ENCODE measurements at regions not wholly inside any gene's neighbourhood (a gene's known extent, or its start where the extent isn't known, plus 50 kb on each side); places are given as distances from the start of the nearest gene placed in this dataset.

DNA sequence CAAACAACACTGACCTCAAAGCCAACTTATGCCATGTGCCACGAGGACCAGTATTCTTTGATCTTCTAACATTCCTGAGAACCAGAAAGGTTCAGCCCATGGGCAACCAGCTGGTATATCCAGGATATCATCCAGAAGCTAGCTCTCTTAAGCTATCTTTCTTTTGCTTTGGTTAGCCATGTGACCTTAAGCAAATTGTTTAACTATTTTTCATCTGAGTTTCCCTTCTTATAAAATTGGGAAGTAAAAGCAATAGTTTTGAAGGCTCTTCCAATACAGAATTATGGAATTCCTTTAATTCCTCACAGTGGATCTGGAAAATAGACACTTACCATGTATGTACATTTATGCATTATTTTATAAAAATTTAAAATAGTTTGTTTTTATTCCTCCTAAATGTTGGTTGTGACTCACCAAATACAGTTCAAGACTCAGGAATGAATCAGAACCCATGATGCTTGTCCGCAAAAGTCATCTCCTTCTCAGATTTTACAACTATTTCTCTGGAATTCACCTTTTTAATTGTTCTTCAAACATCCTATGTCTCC lies 435.7 kb downstream of the ZEB2 start:
- peak overlapping the region; percentile 77 for H3K9ac ChIP-seq (ENCODE audit: low read depth, low read length)
- peak overlapping the region; percentile 57 for H3K4me2 ChIP-seq (ENCODE audit: low read length)
- peak overlapping the region; percentile 11 for H3K4me3 ChIP-seq (ENCODE audit: low read length)
- H3K4me1 ChIP-seq (ENCODE audit: control insufficient read depth, insufficient read depth, low read length), result peaks cover 68% of the 10 kb centered on the region
- H3K9me3 ChIP-seq (replicated peaks; ENCODE audit: low read length), result no peaks in the 10 kb centered on the region
- no peaks in the 10 kb centered on the region for H3K36me3 ChIP-seq (ENCODE audit: insufficient read depth, low read length)
- H3K27me3 ChIP-seq (ENCODE audit: control insufficient read depth, insufficient read depth, low read length), result no peaks in the 10 kb centered on the region

DNA sequence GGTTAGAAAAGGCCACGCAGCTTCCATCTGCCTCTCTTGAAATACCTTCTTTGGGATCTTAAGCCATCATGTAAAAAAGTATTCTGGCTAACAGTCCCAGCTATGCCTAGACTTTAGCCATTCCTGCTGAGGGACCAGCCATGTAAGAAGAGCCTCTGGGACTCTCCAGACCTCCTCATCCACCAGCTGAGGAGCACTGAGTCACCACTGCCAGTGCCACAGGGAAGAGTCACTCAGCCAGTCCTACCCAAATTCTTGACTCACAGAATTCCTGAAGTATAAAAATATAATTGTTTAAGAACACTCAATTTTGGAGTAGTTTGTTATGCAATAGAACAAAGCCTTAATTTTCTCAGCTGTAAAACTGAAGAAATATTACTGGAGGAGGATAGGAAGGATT lies 436.7 kb downstream of the ZEB2 start:
- H3K4me1 ChIP-seq (ENCODE audit: control insufficient read depth, insufficient read depth, low read length), result peaks cover 75% of the 10 kb centered on the region
- no peaks in the 10 kb centered on the region for H3K36me3 ChIP-seq (ENCODE audit: insufficient read depth, low read length)
- peak overlapping the region; percentile 38 for H3K4me3 ChIP-seq (ENCODE audit: low read length)
- no peaks in the 10 kb centered on the region for H3K9me3 ChIP-seq (replicated peaks; ENCODE audit: low read length)
- H3K9ac ChIP-seq (ENCODE audit: low read depth, low read length), result peak overlapping the region; percentile 77
- H3K27me3 ChIP-seq (ENCODE audit: control insufficient read depth, insufficient read depth, low read length), result no peaks in the 10 kb centered on the region
- peak overlapping the region; percentile 57 for H3K4me2 ChIP-seq (ENCODE audit: low read length)

DNA sequence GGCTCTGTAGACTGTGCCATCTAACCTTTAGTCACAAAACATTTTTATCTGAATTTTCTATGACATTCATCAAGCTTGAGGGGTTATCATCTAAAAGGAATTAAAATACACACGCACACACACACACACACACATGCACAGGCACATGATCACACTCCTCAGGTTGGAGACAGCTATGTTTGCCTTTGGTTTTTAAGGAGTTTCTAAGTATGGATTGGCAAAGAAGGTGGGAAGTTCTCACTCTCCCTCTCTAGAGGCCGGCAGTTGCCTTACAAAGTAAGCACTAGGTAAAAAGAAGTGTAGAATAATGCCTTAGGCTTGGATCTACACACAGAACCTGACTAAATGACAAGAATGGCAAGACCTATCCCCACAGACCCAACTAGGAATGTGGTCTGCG lies 437.1 kb downstream of the ZEB2 start:
- peak overlapping the region; percentile 64 for H3K9ac ChIP-seq (ENCODE audit: low read depth, low read length)
- H3K4me3 ChIP-seq (ENCODE audit: low read length), result peak overlapping the region; percentile 33
- H3K36me3 ChIP-seq (ENCODE audit: insufficient read depth, low read length), result no peaks in the 10 kb centered on the region
- H3K4me1 ChIP-seq (ENCODE audit: control insufficient read depth, insufficient read depth, low read length), result peaks cover 75% of the 10 kb centered on the region
- no peaks in the 10 kb centered on the region for H3K9me3 ChIP-seq (replicated peaks; ENCODE audit: low read length)
- H3K4me2 ChIP-seq (ENCODE audit: low read length), result no peak overlapping the region
- no peaks in the 10 kb centered on the region for H3K27me3 ChIP-seq (ENCODE audit: control insufficient read depth, insufficient read depth, low read length)

DNA sequence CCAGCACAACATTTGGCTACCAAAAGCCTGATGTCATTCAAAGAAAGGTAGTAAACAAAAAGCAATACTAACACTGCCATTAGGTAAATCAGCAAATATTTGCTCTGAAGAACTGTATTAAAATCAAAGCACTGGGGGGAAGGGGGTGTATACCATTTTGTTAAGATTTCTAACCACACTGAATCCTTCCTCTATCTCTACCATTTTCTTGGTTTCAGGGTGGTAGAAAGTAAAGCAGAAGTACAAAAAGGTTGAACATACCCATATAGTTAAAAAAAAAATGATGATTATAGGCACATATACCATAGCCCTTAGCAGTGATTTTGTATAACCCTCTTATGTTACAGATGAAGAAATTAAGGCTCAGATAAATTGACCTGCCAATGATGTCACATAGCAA lies 437.6 kb downstream of the ZEB2 start:
- Histone ChIP-seq H3K36me3 (ENCODE audit: insufficient read depth, low read length) (no peaks in the 10 kb centered on the region), H3K27me3 (ENCODE audit: control insufficient read depth, insufficient read depth, low read length) (no peaks in the 10 kb centered on the region), H3K4me1 (ENCODE audit: control insufficient read depth, insufficient read depth, low read length) (peaks cover 71% of the 10 kb centered on the region), H3K9me3 (replicated peaks; ENCODE audit: low read length) (no peaks in the 10 kb centered on the region), H3K4me2 (ENCODE audit: low read length) (no peak overlapping the region), H3K4me3 (ENCODE audit: low read length) (no peak overlapping the region), H3K9ac (ENCODE audit: low read depth, low read length) (peak overlapping the region; percentile 64)

DNA sequence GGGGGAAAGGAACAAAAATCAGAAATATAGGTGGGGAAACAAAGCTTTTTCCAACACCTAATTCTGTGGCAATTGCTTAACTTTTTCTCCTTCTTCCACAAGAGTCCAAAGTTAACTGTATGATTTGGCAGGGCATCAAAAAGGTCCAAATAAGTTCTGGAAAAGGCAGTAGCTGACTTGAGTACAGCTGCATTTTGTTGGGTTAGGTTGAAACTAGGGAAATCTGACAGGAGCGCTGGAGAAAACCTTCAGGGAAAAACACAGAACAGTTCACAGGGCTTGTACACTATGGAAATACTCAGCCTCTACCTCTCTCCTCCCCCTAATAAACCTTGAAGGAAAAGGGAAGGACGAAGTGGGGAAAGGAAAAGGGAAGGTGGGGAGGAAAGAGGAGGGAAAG lies 438.6 kb downstream of the ZEB2 start:
- Histone ChIP-seq H3K9me3 (replicated peaks; ENCODE audit: low read length) (no peaks in the 10 kb centered on the region), H3K4me1 (ENCODE audit: control insufficient read depth, insufficient read depth, low read length) (peaks cover 62% of the 10 kb centered on the region), H3K9ac (ENCODE audit: low read depth, low read length) (no peak overlapping the region), H3K4me3 (ENCODE audit: low read length) (no peak overlapping the region), H3K27me3 (ENCODE audit: control insufficient read depth, insufficient read depth, low read length) (no peaks in the 10 kb centered on the region), H3K36me3 (ENCODE audit: insufficient read depth, low read length) (no peaks in the 10 kb centered on the region), H3K4me2 (ENCODE audit: low read length) (no peak overlapping the region)

DNA sequence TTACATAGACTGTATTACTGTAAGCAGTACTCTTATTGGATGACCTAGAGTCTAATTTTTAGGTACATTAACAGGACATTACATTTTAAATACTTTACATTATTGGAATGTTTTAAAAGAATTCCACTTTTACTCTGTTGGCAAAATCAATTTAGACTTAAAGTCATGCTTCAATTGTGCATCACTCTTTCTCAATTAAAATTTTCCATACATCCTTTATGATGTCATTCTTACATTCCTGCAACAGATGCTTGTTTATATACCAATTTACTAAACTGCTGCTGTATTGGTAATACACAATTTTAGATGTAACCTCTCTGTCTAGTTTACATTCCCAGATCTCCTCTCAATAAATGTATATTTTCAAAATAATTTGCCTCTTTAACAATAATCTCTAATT lies 440.1 kb downstream of the ZEB2 start:
- Histone ChIP-seq H3K9ac (ENCODE audit: low read depth, low read length) (no peak overlapping the region), H3K9me3 (replicated peaks; ENCODE audit: low read length) (no peaks in the 10 kb centered on the region), H3K27me3 (ENCODE audit: control insufficient read depth, insufficient read depth, low read length) (no peaks in the 10 kb centered on the region), H3K4me2 (ENCODE audit: low read length) (no peak overlapping the region), H3K36me3 (ENCODE audit: insufficient read depth, low read length) (no peaks in the 10 kb centered on the region), H3K4me3 (ENCODE audit: low read length) (no peak overlapping the region), H3K4me1 (ENCODE audit: control insufficient read depth, insufficient read depth, low read length) (peaks cover 48% of the 10 kb centered on the region)

DNA sequence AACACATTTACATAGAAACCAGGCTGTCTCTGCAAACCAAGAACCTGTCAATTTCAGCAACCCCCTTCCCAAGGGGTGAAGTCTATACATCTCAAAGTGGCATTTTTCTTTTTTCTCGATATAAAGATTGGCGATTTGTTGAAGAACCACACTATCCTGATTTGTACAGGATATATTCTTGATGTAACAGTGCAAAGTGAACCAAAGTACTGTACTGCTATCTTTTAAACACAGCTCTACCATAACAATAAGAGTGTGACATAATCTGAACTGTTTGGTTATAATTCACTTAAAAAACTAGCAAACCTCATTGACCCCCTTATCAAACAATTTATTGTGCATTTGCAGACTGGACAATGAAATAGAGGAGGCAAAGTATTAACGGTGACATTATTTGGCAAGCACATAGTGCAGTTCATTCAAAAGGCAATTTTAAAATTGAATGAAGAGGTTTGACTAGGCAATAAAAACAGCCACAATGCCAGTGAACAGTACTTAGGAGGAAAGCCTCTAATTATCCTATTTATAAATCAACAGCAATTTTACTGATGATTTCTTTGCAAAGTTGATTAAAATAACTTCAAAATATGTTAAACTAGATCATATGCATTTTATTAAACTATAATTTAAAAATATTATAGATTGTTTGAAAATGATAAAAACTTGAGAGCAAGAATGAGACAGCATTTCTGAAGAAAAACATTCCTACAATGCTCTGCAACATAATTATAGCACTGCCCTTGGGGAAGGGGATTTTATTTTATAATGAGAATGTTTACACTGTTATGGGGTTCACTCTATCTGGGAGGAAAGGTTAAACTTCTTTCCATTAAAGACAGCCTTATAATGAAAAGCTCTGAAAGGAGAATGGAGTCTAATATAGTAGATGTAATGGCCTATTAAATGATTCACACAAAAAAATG lies 440.9 kb downstream of the ZEB2 start:
- H3K4me3 ChIP-seq (ENCODE audit: low read length), result no peak overlapping the region
- H3K36me3 ChIP-seq (ENCODE audit: insufficient read depth, low read length), result no peaks in the 10 kb centered on the region
- H3K4me1 ChIP-seq (ENCODE audit: control insufficient read depth, insufficient read depth, low read length), result peaks cover 41% of the 10 kb centered on the region
- no peak overlapping the region for H3K9ac ChIP-seq (ENCODE audit: low read depth, low read length)
- H3K9me3 ChIP-seq (replicated peaks; ENCODE audit: low read length), result no peaks in the 10 kb centered on the region
- H3K4me2 ChIP-seq (ENCODE audit: low read length), result no peak overlapping the region
- no peaks in the 10 kb centered on the region for H3K27me3 ChIP-seq (ENCODE audit: control insufficient read depth, insufficient read depth, low read length)

DNA sequence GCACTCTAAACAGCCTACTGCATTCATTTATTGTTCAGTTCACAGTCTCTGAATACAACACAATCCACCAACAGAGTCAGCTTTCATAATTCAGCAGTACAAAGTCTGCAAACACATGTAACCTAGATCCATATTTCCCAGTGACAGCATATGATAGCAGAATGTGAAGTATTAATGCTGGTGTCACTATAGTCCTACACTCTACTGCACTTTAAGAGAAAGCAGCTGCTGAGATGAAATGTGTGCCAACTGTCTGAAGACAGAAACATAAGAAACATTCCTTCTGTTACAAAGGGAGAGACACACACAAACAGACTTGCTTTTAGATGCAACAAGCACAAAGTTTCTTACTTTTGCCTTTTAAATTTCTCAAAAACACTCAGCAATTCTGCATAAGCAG lies 441.8 kb downstream of the ZEB2 start:
- H3K36me3 ChIP-seq (ENCODE audit: insufficient read depth, low read length), result no peaks in the 10 kb centered on the region
- H3K4me1 ChIP-seq (ENCODE audit: control insufficient read depth, insufficient read depth, low read length), result peaks cover 32% of the 10 kb centered on the region
- no peaks in the 10 kb centered on the region for H3K9me3 ChIP-seq (replicated peaks; ENCODE audit: low read length)
- H3K4me3 ChIP-seq (ENCODE audit: low read length), result no peak overlapping the region
- no peak overlapping the region for H3K9ac ChIP-seq (ENCODE audit: low read depth, low read length)
- H3K4me2 ChIP-seq (ENCODE audit: low read length), result no peak overlapping the region
- H3K27me3 ChIP-seq (ENCODE audit: control insufficient read depth, insufficient read depth, low read length), result no peaks in the 10 kb centered on the region

DNA sequence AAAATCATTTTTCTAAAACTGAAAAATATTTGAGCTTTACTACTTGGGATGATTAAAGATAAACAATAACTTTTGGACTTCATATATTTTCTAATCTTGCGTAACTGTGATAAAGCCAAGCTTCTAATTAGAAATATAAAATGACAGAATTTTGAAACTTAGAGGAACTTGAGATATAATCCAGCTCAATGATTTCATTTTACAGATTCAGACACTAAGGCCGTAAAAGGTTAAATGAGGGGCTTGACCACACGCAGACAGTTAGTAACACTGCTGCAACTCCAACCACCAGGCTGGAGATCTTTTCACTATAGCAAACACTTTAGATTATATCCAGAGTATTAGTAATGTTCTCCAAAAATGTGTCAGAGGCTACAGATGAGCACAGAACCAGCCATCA lies 445.5 kb downstream of the ZEB2 start:
- Histone ChIP-seq H3K4me2 (ENCODE audit: low read length) (no peak overlapping the region), H3K4me3 (ENCODE audit: low read length) (no peak overlapping the region), H3K9ac (ENCODE audit: low read depth, low read length) (no peak overlapping the region), H3K36me3 (ENCODE audit: insufficient read depth, low read length) (no peaks in the 10 kb centered on the region), H3K27me3 (ENCODE audit: control insufficient read depth, insufficient read depth, low read length) (no peaks in the 10 kb centered on the region), H3K9me3 (replicated peaks; ENCODE audit: low read length) (no peaks in the 10 kb centered on the region), H3K4me1 (ENCODE audit: control insufficient read depth, insufficient read depth, low read length) (peaks cover 21% of the 10 kb centered on the region)

DNA sequence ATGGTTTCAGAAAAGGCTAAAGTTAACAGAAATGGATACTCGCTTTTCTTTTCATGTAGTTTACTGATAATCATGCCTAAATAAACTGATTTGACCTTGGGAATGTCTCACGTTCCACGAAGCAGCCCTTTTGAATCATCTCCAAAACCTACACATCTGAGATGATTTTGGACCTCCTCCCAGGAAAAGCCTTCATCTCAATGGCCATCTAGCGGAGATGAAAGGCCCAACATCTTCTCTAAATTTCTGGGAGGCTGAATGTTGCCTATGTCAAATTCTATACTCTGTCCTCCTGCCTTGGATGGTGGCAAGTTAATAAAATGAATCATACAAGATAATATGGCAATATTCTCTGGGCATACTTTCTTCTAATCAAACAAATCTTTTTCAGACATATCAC lies 448.5 kb downstream of the ZEB2 start:
- Histone ChIP-seq H3K4me1 (ENCODE audit: control insufficient read depth, insufficient read depth, low read length) (peaks cover 3% of the 10 kb centered on the region), H3K9me3 (replicated peaks; ENCODE audit: low read length) (no peaks in the 10 kb centered on the region), H3K4me2 (ENCODE audit: low read length) (no peak overlapping the region), H3K27me3 (ENCODE audit: control insufficient read depth, insufficient read depth, low read length) (no peaks in the 10 kb centered on the region), H3K4me3 (ENCODE audit: low read length) (no peak overlapping the region), H3K9ac (ENCODE audit: low read depth, low read length) (no peak overlapping the region), H3K36me3 (ENCODE audit: insufficient read depth, low read length) (no peaks in the 10 kb centered on the region)

DNA sequence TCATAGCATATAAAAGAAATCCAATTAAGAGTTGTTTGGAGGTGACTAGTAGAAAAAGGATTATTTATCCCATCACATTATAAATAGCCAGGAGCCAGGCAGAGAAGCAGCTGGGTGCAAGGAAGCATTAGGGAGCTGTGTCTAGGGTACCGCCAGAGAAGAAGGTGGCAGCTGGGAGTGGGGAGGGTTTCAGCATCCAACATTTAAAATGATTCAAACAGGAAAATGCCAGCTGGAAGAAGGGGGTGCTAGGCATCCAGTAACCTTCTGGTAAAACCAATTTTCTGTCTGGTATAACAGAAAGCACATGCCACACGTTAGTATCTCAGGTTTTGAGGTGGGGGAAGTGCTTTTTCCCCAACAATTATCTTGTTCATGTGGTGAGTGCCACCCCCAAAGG lies 452.4 kb downstream of the ZEB2 start:
- H3K9me3 ChIP-seq (replicated peaks; ENCODE audit: low read length), result no peaks in the 10 kb centered on the region
- H3K36me3 ChIP-seq (ENCODE audit: insufficient read depth, low read length), result no peaks in the 10 kb centered on the region
- no peak overlapping the region for H3K4me3 ChIP-seq (ENCODE audit: low read length)
- peaks cover 3% of the 10 kb centered on the region for H3K4me1 ChIP-seq (ENCODE audit: control insufficient read depth, insufficient read depth, low read length)
- no peaks in the 10 kb centered on the region for H3K27me3 ChIP-seq (ENCODE audit: control insufficient read depth, insufficient read depth, low read length)
- no peak overlapping the region for H3K4me2 ChIP-seq (ENCODE audit: low read length)
- H3K9ac ChIP-seq (ENCODE audit: low read depth, low read length), result no peak overlapping the region

DNA sequence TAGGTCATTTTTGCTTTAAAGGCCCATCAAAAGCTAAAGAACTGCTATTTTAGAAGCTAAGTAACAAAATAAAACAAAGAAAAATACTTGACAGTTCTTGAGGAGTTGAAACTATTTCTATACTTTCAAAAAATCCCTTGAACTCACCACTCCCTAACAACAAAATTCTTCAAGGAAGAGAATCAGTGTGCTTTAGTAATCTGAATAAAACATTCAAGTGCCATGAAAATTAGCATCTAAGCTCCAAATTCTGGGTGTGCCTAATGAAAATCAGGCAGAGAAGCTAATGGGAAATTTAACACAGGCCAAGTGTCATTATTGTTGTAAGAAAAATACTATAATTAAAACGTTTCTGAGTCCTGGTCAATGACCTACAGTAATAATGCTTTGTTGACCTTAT lies 456.3 kb downstream of the ZEB2 start:
- Histone ChIP-seq H3K27me3 (ENCODE audit: control insufficient read depth, insufficient read depth, low read length) (no peaks in the 10 kb centered on the region), H3K9ac (ENCODE audit: low read depth, low read length) (no peak overlapping the region), H3K9me3 (replicated peaks; ENCODE audit: low read length) (no peaks in the 10 kb centered on the region), H3K4me3 (ENCODE audit: low read length) (no peak overlapping the region), H3K4me1 (ENCODE audit: control insufficient read depth, insufficient read depth, low read length) (no peaks in the 10 kb centered on the region), H3K36me3 (ENCODE audit: insufficient read depth, low read length) (no peaks in the 10 kb centered on the region), H3K4me2 (ENCODE audit: low read length) (no peak overlapping the region)

All from skeletal muscle satellite cell (primary cell).